Activated CD8-positive, alpha-beta memory T cell treated with anti-CD3 and anti-CD28 coated beads for 36 hours (primary cell): ENCODE measurements at regions not wholly inside any gene's neighbourhood (a gene's known extent, or its start where the extent isn't known, plus 50 kb on each side); places are given as distances from the start of the nearest gene placed in this dataset.
"Not testable (repeated sequence)": the region's sequence is repeated elsewhere in the genome, so short reads cannot be mapped to it uniquely, and the experiment has no call there.

Experiments
- CTCF ChIA-PET: fragments of 350-600 bp; sonication (Branson Sonifier 250); formaldehyde crosslinking; loops from one replicate; lab custom pipeline; 2021; ENCODE audit warnings: antibody characterized with exemption; lab: Charles Lee
- POLR2A ChIA-PET: fragments of 350-600 bp; sonication (Branson Sonifier 250); formaldehyde crosslinking; loops from one replicate; lab custom pipeline; 2021; ENCODE audit warnings: antibody characterized with exemption; lab: Charles Lee

GRCh38 chr6:121627761-121628160, 192.3 kb downstream of the GJA1 start:
- CTCF ChIA-PET = no interaction called here

GRCh38 chr6:121630716-121631115, 195.3 kb downstream of the GJA1 start:
- POLR2A ChIA-PET = no interaction called here
- CTCF ChIA-PET = no interaction called here

More at GRCh38 chr6:121627761-121628160, 192.3 kb downstream of the GJA1 start:
- POLR2A ChIA-PET = no interaction called here

GRCh38 chr6:121631752-121632151, 196.3 kb downstream of the GJA1 start:
- CTCF ChIA-PET, POLR2A ChIA-PET: not testable (repeated sequence)

- POLR2A ChIA-PET = no interaction called here
- CTCF ChIA-PET = no interaction called here
These were observed 197.9 kb downstream of the GJA1 start for GRCh38 chr6:121633309-121633708.

GRCh38 chr6:121634586-121634985, 199.1 kb downstream of the GJA1 start:
- CTCF ChIA-PET = interaction anchor here (0.6 kb wide), 1 partner anchor 532 kb away, joined by 4 read pairs; no protein-coding TSS in a partner anchor
- POLR2A ChIA-PET = not testable (repeated sequence)

GRCh38 chr6:121635355-121635754, 199.9 kb downstream of the GJA1 start:
- ChIA-PET POLR2A (no interaction called here), CTCF (interaction anchor here (0.6 kb wide), 1 partner anchor 531 kb away, joined by 4 read pairs; no protein-coding TSS in a partner anchor)

- POLR2A ChIA-PET, CTCF ChIA-PET: not testable (repeated sequence)
These were observed 200.8 kb downstream of the GJA1 start for GRCh38 chr6:121636217-121636616.

GRCh38 chr6:121639021-121639420, 203.6 kb downstream of the GJA1 start:
- ChIA-PET CTCF (no interaction called here), POLR2A (no interaction called here)

GRCh38 chr6:121641158-121641557, 205.7 kb downstream of the GJA1 start:
- ChIA-PET CTCF (no interaction called here), POLR2A (no interaction called here)

- ChIA-PET POLR2A (no interaction called here), CTCF (no interaction called here)
These were observed 209.8 kb downstream of the GJA1 start for GRCh38 chr6:121645100-121645745.

- POLR2A ChIA-PET = no interaction called here
- CTCF ChIA-PET = no interaction called here
These were observed 212.5 kb downstream of the GJA1 start for GRCh38 chr6:121647905-121648304.

- ChIA-PET CTCF (no interaction called here), POLR2A (no interaction called here)
These were observed 214.5 kb downstream of the GJA1 start for GRCh38 chr6:121649951-121650350.

- CTCF ChIA-PET = no interaction called here
- POLR2A ChIA-PET = no interaction called here
These were observed 216.0 kb downstream of the GJA1 start for GRCh38 chr6:121651420-121651819.

- POLR2A ChIA-PET = no interaction called here
- CTCF ChIA-PET = no interaction called here
These were observed 216.8 kb downstream of the GJA1 start for GRCh38 chr6:121652223-121652622.

GRCh38 chr6:121652726-121653623, 217.5 kb downstream of the GJA1 start:
- CTCF ChIA-PET = no interaction called here
- POLR2A ChIA-PET = no interaction called here

GRCh38 chr6:121653624-121654008, 218.2 kb downstream of the GJA1 start:
- ChIA-PET CTCF (no interaction called here), POLR2A (no interaction called here)

GRCh38 chr6:121657972-121658371, 222.5 kb downstream of the GJA1 start:
- CTCF ChIA-PET = no interaction called here

GRCh38 chr6:121660277-121660676, 224.8 kb downstream of the GJA1 start:
- ChIA-PET POLR2A (no interaction called here), CTCF (no interaction called here)

More at GRCh38 chr6:121657972-121658371, 222.5 kb downstream of the GJA1 start:
- POLR2A ChIA-PET = no interaction called here

GRCh38 chr6:121663292-121663810, 227.9 kb downstream of the GJA1 start:
- CTCF ChIA-PET = no interaction called here
- POLR2A ChIA-PET = no interaction called here

- ChIA-PET POLR2A (no interaction called here), CTCF (no interaction called here)
These were observed 228.7 kb downstream of the GJA1 start for GRCh38 chr6:121664158-121664557.

GRCh38 chr6:121666814-121667213, 231.4 kb downstream of the GJA1 start:
- ChIA-PET CTCF (no interaction called here), POLR2A (no interaction called here)
